Fibroblast of lung (primary cell): ENCODE measurements at regions not wholly inside any gene's neighbourhood (a gene's known extent, or its start where the extent isn't known, plus 50 kb on each side); places are given as distances from the start of the nearest gene placed in this dataset.
A peak's percentile ranks its signal among the peaks of the same experiment; 100 is the strongest.

Experiments
- DNase-seq, 2 donors: peaks; one replicate each; pipeline versions ENCODE4 v3.0.0 to v3.0.0-alpha.2; 2010; ENCODE audit warnings: low read depth in 2 of 2
- H2AFZ ChIP-seq: 2 replicates; pipeline ENCODE4 v1.5.1; 2012; ENCODE audit warnings: low read length, control low read depth, inconsistent platforms
- H3K27ac ChIP-seq: 2 replicates; pipeline ENCODE4 v1.5.1; 2011; ENCODE audit warnings: low read length, control low read depth; ENCODE audit not compliant: insufficient read depth
- H3K27me3 ChIP-seq: 2 replicates; pipeline ENCODE4 v1.5.1; 2011; ENCODE audit warnings: mild to moderate bottlenecking, low read length; ENCODE audit not compliant: control insufficient read depth, insufficient read depth
- H3K36me3 ChIP-seq: 2 replicates; pipeline ENCODE4 v1.5.1; 2011; ENCODE audit warnings: low read length; ENCODE audit not compliant: control insufficient read depth, insufficient read depth
- H3K4me1 ChIP-seq: 2 replicates; pipeline ENCODE4 v1.5.1; 2011; ENCODE audit warnings: low read length; ENCODE audit not compliant: control insufficient read depth, insufficient read depth; ENCODE audit errors: extremely low read depth
- H3K4me2 ChIP-seq: 2 replicates; pipeline ENCODE4 v1.5.1; 2011; ENCODE audit warnings: low read length, control low read depth; ENCODE audit not compliant: insufficient read depth; ENCODE audit errors: extremely low read depth
- H3K4me3 ChIP-seq, 4 experiments: fragments of 200-600 bp in 1 of 4; sonication (generic) in 1 of 4; replicated peaks in 1 of 4; 2 replicates each; pipeline ENCODE4 v1.5.1; 2011 to 2016; ENCODE audit warnings: low read length in 4 of 4, low read depth in 3 of 4, mild to moderate bottlenecking in 3 of 4, control low read depth in 2 of 4, inconsistent platforms in 1 of 4, mixed read lengths in 1 of 4; ENCODE audit not compliant: insufficient read depth in 1 of 4; ENCODE audit errors: control extremely low read depth in 1 of 4
- H3K79me2 ChIP-seq: 2 replicates; pipeline ENCODE4 v1.5.1; 2012; ENCODE audit warnings: mild to moderate bottlenecking, low read length, inconsistent platforms; ENCODE audit not compliant: control insufficient read depth, insufficient read depth
- H3K9ac ChIP-seq: 2 replicates; pipeline ENCODE4 v1.5.1; 2011; ENCODE audit warnings: mild to moderate bottlenecking, low read length, control low read depth; ENCODE audit not compliant: insufficient read depth
- H3K9me3 ChIP-seq: 2 replicates; pipeline ENCODE4 v1.5.1; 2012; ENCODE audit warnings: low read depth, low read length; ENCODE audit not compliant: control insufficient read depth, insufficient read depth
- H4K20me1 ChIP-seq: 2 replicates; pipeline ENCODE4 v1.5.1; 2011; ENCODE audit warnings: low read length; ENCODE audit not compliant: control insufficient read depth, insufficient read depth; ENCODE audit errors: extremely low read depth
- EZH2 ChIP-seq: IDR thresholded peaks from 2 replicates; pipeline ENCODE4 v1.5.1; 2012; ENCODE audit warnings: low read length, control low read depth, mild to moderate bottlenecking; ENCODE audit errors: missing control alignments
- TF ChIP-seq, protein P1 (sequence below), 2 donors: IDR thresholded peaks in 1 of 2; conservative IDR thresholded peaks in 1 of 2; 1 replicate in 1 of 2; 2 replicates in 1 of 2; pipeline ENCODE4 v1.5.1; 2011 to 2012; ENCODE audit warnings: low read length in 2 of 2, control low read depth in 1 of 2, inconsistent platforms in 1 of 2, low read depth in 1 of 2, mild to moderate bottlenecking in 1 of 2

DNA sequence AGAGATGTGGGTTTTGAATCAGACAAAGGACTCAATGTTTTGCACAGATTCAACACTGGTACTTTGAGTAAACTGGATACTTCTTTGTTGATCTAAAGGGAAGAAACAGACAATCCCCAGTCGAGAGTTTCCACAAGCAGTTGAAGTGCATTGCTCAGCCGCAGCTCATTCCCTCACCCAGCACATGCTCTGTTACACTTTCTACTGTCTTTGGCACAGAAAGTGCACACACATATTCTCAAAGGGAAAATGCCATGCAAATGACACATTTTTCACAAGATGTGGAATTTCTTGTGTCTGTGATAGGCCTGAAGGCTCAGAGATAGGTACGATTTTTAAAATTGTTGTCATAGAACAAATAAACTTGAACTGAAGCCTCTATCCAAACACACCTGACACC, 258.9 kb upstream of the TRIB2 start:
- Histone ChIP-seq H2AFZ (no peak overlapping the region), H3K27me3 (no peaks in the 10 kb centered on the region), H3K4me3 (no peak overlapping the region), H3K9me3 (no peaks in the 10 kb centered on the region), H3K36me3 (no peaks in the 10 kb centered on the region), H3K4me2 (no peak overlapping the region), H3K79me2 (no peaks in the 10 kb centered on the region), H3K27ac (no peak overlapping the region), H4K20me1 (no peaks in the 10 kb centered on the region), H3K4me1 (peaks cover 10% of the 10 kb centered on the region), H3K9ac (no peak overlapping the region)
- TF ChIP-seq EZH2, result no peak
- DNase-seq, result peak; percentile 40 to 54

DNA sequence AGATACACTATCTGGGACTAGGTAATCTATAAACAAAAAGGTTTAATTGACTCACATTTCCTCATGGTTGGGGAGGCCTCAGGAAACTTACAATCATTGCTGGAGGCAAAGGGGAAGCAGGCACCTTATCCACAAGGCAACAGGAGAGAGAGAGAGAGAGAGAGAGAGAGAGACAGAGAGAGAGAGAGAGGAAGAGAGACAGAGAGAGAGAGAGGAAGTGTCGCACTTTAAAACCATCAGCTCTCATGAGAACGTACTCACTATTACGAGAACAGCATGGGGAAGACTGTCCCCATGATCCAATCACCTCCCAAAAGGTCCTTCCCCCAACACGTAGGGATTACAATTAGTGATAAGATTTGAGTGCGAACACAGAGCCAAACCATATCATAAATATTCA, 253.5 kb upstream of the TRIB2 start:
- Histone ChIP-seq H3K36me3 (no peaks in the 10 kb centered on the region), H2AFZ (no peak overlapping the region), H3K4me1 (no peaks in the 10 kb centered on the region), H3K27ac (no peak overlapping the region), H3K27me3 (no peaks in the 10 kb centered on the region), H3K4me2 (no peak overlapping the region), H3K4me3 (no peak overlapping the region), H3K79me2 (no peaks in the 10 kb centered on the region), H3K9ac (no peak overlapping the region), H4K20me1 (no peaks in the 10 kb centered on the region), H3K9me3 (no peaks in the 10 kb centered on the region)
- DNase-seq, result no peak
- TF ChIP-seq, protein P1, sequence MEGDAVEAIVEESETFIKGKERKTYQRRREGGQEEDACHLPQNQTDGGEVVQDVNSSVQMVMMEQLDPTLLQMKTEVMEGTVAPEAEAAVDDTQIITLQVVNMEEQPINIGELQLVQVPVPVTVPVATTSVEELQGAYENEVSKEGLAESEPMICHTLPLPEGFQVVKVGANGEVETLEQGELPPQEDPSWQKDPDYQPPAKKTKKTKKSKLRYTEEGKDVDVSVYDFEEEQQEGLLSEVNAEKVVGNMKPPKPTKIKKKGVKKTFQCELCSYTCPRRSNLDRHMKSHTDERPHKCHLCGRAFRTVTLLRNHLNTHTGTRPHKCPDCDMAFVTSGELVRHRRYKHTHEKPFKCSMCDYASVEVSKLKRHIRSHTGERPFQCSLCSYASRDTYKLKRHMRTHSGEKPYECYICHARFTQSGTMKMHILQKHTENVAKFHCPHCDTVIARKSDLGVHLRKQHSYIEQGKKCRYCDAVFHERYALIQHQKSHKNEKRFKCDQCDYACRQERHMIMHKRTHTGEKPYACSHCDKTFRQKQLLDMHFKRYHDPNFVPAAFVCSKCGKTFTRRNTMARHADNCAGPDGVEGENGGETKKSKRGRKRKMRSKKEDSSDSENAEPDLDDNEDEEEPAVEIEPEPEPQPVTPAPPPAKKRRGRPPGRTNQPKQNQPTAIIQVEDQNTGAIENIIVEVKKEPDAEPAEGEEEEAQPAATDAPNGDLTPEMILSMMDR (conservative IDR thresholded peaks at IDR 0.05 in 1 of 2, IDR thresholded peaks at IDR 0.05 in 1 of 2; ENCODE audit: low read depth in 1 of 2, low read length in 2 of 2), result no peak
- no peak for TF ChIP-seq EZH2

DNA sequence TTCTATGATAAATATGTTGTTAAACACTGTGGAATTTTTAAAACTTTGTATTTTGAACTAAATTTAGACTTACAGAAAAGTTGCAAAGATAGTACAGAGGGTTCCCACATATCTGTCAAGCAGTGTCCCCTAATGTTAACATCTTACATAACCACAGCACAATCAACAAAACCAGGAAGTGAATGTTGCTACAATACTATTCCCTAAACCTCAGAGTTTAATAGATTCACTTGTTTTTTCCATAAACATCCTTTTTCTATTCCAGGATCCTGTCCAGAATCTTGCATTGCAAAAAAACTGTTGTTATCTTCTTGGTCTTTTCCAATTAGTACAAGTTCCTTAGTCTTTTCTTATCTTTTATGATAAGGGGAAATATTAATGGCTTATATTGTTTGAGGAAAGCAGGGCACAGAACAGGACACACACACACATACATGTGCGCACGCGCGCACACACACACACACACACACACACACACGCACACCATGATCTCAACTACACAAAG, 251.1 kb upstream of the TRIB2 start:
- no peak overlapping the region for H3K27ac ChIP-seq
- H3K27me3 ChIP-seq, result no peaks in the 10 kb centered on the region
- H3K79me2 ChIP-seq, result no peaks in the 10 kb centered on the region
- H3K4me1 ChIP-seq, result peaks cover 3% of the 10 kb centered on the region
- H3K9me3 ChIP-seq, result no peaks in the 10 kb centered on the region
- H3K36me3 ChIP-seq, result no peaks in the 10 kb centered on the region
- no peak overlapping the region for H3K9ac ChIP-seq
- H4K20me1 ChIP-seq, result no peaks in the 10 kb centered on the region
- TF ChIP-seq EZH2, result no peak
- TF ChIP-seq, protein P1 (conservative IDR thresholded peaks at IDR 0.05 in 1 of 2, IDR thresholded peaks at IDR 0.05 in 1 of 2; ENCODE audit: low read depth in 1 of 2, low read length in 2 of 2), result no peak
- H3K4me3 ChIP-seq, result no peak overlapping the region
- no peak for DNase-seq
- H3K4me2 ChIP-seq, result no peak overlapping the region
- no peak overlapping the region for H2AFZ ChIP-seq
